GM11168 (cell line): ENCODE measurements at regions not wholly inside any gene's neighbourhood (a gene's known extent, or its start where the extent isn't known, plus 50 kb on each side); places are given as distances from the start of the nearest gene placed in this dataset.
"Not testable (repeated sequence)": the region's sequence is repeated elsewhere in the genome, so short reads cannot be mapped to it uniquely, and the experiment has no call there.

Experiments
- in situ Hi-C: fragments of 300-500 bp; cut with MboI; formaldehyde crosslinking; loops from one replicate; pipeline ENCODE4 v1.12.0; 2022; ENCODE audit warnings: low sequenced_read_pairs; ENCODE audit not compliant: unreplicated experiment

DNA sequence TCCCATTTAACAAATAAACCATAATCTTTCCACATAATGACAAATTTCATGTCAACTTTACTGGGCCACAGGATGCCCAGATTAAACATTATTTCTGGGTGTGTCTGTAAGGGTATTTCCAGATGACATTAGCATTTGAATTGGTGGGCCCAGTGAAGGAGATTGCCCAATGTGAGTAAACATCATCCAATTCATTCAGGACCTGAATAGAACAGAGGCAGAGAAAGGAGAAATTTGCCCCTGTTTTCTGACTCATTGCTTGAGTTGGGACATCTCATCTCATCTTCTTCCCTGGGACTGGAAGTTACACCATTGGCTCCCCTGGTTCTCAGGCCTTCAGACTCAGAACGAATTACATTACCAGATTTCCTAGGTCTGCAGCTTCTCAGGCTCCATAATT lies 142.9 kb downstream of the TPBG start:
- in situ Hi-C loops, result no loop called here

DNA sequence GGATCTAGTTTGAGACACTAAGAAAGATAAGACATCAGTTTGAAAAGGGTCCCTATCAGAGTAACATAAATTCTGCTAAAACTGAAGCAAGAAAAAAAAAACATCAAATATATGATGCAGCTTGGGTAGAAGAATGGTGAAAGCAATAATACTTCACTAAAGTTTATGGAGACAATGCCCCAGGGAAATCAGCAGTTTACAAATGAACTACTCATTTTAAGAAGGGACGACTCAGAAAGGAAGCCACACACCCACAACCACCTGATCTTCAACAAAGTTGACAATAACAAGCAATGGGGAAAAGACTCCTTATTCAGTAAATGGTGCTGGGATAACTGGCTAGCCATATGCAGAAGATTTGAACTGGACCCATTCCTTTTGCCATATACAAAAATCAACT lies 143.5 kb downstream of the TPBG start:
- in situ Hi-C loops, result no loop called here

DNA sequence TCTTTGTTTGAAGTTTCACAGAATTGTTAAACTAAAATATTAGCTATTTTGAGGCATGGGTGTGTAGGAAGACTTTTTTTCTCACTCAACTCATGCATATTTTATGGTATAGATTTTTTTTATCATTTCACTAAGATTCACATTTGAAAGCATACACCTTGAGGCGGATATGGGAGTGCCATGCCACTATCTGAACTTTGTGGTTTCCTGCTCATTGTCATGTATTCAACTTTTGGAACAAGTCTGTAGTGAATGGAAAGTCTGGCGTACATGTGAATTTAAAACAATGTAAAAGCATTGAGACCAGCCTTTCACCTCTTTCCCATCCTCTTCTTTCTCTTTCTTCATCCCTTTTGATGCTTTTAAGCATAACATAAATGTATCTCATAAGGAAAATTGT lies 147.9 kb downstream of the TPBG start:
- in situ Hi-C loops, result no loop called here

DNA sequence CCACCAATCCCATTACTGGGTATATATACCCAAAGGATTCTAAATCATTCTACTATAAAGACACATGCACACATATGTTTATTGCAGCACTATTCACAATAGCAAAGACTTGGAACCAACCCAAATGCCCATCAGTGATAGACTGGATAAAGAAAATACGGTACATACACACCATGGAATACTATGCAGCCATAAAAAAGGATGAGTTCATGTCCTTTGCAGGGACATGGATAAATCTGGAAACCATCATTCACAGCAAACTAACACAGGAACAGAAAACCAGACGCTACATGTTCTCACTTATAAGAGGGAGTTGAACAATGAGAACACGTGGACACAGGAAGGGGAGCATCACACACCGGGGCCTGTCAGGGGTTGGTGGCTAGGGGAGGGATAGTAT lies 154.3 kb downstream of the TPBG start:
- in situ Hi-C loops, result not testable (repeated sequence)

DNA sequence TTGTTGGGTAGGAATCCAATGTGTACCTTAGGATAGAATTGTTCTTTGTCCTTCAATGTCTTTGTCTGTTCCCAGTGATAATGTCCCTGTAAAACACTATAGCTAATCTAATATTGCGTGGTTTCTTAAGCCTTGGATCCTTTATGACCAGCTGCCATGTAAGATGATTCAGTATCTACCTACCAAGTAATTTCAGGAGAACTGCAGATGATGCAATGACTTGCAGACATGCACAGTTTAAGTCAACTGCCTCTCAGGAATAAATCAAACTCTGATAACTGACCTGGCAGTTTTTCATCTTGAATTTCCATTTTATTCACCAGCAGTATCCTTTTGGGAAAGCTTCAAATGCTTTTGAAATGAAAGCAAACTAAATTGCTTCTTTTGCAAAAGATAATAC lies 157.8 kb downstream of the TPBG start:
- in situ Hi-C loops, result no loop called here

DNA sequence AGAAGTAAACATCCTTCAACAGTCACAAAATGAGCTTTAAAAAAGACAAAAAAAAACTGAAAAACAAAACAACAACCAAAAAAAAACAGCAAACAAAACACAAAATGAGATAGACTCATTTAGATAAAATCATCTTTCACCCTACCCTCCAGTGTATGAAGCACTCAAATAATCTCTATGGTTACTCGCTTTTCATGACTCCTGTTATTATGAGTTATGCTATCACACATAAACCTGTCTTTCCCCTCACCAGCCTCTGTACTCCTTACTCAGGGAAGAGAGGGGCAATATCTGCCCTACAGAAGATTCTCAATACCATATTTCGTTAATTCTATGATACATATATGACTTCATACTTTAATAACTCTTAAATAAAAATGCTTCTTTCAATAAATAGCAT lies 158.2 kb downstream of the TPBG start:
- in situ Hi-C loops, result no loop called here

DNA sequence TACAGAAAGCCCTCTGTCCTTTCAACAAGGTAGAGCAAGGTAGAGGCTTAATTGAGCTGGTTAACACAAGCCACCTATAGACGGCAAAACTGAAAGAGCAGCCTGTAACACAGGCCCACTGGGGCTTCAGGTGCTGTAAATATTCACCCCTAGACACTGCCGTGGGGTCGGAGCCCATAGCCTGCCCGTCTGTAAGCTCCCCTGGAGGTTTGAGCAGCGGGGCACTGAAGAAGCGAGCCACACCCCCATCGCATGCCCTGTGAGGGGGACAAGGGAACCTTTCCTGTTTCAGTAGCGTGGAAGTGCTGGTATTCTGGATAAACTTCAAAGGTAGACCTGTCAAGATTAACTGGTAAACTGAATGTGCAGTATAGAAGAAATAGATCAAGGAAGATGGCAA lies 160.4 kb downstream of the TPBG start:
- in situ Hi-C loops, result no loop called here

DNA sequence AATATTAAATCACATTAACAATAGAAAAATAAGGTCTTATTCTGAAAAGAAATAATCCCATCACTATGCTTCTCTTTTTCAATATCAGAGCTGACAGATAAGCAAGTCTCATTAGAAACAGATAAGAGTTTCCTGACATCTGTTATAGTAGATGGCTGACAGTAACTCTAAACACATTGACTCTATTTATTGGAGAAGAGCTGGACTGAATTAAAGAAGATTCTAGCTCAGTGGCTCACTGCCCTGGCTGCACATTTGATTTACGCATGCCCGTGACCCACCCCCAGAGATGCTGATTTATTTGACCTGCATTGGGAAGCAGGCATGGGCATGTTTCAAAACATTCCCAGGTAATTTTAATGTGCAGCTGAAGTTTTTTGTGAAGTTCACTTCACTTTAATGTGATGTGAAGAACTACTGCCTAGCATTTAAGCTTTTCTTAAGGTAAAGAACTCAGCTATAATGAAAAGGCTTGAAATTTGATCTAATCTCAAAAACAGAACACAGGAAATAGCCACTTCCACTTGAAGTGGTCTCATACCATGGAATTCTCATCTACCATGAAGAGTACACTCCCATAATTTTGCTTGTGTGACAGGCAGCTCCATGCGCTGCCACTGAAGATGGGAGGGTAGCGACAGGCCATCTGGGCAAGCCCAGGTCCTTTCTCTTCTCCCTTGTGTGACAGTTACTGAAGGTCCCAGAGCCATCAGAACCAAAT lies 162.3 kb downstream of the TPBG start:
- in situ Hi-C loops, result no loop called here

DNA sequence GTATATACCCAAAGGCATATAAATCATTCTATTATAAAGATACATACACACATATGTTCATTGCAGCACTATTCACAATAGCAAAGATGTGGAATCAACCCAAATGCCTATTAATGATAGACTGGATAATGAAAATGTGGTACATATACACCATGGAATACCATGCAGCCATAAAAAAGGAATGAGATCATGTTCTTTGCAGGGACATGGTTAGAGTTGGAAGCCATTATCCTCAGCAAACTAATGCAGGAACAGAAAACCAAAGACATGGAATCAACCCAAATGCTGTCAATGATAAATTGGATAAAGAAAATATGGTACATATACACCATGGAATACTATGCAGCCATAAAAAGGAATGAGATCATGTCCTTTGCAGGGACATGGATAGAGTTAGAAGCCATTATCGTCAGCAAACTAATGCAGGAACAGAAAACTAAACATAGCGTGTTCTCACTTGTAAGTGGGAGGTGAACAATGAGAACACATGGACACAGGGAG lies 166.4 kb downstream of the TPBG start:
- in situ Hi-C loops, result not testable (repeated sequence)

DNA sequence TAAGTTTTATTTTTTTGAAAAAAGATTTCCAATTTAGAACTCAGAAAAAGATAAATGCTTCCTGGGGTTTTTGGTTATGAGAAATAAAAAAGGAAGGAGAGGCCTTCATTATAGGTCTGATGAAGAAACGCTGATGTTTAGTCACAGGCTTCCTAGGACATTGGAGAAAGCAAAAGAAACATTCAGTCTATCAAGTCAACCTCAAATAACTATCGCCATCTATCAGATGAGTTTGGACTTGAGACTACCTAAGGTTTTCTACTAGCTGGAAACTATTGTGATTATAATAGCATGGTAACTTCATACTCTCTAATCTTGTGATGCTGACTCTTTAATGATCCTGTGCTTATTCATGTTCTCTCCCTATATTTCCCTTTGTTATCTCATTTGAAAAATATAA lies 171.3 kb downstream of the TPBG start:
- in situ Hi-C loops, result no loop called here

DNA sequence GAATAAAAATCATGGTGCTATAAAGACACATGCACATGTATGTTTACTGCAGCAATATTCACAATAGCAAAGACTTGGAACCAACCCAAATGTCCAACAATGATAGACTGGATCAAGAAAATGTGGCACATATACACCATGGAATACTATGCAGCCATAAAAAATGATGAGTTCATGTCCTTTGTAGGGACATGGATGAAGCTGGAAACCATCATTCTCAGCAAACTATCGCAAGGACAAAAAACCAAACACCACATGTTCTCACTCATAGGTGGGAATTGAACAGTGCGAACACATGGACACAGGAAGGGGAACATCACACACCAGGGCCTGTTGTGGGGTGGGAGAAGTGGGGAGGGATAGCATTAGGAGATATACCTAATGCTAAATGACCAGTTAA lies 185.9 kb downstream of the TPBG start:
- in situ Hi-C loops, result not testable (repeated sequence)

DNA sequence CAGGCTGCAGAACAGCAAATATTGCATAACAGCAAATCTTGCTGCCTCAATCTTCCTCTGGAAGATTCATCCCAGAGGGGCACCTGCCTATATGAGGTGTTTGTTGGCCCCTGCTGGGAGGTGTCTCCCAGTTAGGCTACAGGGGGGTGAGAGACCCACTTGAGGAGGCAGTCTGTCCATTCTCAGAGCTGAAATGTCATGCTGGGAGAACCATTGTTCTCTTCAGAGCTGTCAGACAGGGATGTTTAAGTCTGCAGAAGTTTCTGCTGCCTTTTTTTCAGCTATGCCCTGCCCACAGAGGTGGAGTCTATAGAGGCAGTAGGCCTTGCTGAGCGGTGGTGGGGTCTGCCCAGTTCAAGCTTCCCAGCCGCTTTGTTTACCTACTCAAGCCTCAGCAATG lies 187.7 kb downstream of the TPBG start:
- in situ Hi-C loops, result not testable (repeated sequence)

DNA sequence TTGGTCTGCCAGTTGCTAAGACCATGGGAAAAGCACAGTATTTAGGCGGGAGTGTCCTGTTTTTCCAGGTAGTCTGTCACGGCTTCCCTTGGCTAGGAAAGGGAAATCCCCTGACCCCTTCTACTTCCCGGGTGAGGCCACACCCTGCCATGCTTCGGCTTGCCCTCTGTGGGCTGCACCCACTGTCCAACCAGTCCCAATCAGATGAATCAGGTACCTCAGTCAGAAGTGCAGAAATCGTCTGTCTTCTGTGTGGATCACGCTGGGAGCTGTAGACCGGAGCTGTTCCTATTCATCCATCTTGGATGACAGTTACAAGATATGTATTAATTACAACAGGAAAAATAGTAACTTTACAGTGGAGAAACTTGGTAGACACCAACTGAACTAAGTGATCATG lies 188.2 kb downstream of the TPBG start:
- in situ Hi-C loops, result no loop called here

DNA sequence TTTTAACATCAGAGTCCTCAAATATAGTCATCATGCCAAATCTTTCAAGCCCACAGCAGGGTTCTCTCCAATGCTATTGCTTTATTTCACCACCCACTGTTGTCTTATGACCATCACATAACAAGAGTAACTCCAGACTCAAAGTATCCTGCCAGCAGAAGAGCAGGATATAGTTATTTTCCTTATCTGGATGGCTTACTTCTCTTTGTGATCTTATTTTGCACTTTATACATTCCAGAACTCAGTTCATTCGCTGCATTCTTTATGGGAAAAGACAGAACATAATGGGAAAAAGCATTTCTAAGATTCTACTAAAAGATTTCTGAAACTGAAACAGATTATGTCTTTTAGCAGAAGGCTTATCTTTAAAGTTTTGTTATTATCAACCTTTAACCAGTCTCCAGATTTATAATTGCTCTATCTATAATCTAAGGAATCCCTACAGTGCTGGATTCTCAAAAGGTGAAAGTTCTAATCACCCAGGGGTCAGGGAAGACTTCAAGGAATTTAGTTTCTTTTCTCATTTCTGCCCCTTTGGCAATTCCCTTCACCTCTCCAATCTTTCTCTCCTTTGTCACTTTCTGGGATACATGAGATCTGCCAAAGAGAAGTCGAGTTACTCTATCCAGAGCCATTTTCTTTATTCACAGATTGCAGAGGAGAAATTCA lies 190.4 kb downstream of the TPBG start:
- in situ Hi-C loops, result no loop called here

DNA sequence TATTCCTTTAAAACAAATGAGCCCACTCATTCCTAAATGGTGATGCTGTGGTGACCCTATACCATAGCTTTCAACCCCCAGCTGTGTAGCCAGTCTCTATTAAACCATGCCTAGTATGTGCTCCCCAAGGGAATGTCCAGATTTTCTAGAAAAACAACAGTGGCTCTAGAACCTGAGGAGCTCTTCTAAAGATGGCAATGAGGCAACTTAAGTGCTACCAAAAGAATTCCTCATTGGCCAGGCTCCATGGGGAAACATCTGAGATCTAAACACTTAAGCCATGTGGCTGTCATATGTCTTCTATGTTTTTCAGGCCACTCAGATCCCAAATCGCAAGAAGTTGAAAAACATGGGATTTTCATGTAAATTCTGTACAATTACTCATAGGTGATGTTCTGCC lies 191.0 kb downstream of the TPBG start:
- in situ Hi-C loops, result no loop called here

DNA sequence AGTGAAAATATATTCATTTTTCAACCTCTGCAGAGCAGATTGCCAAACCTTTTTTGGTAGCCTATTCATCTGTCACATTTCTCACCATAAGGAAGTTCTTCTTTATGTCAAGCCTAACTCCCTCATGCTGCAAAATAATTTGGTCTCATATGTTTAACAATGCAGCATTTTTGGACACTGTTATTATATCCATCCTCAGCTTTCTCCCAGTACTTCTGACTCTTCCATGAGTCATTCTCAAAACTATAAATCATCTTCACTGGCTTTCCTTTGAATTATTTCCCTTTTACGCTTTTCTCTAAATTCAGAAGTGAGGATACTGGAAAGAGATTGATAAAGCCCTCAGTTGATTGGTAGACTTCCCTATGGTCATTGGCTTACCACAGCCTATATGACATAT lies 192.2 kb downstream of the TPBG start:
- in situ Hi-C loops, result no loop called here

DNA sequence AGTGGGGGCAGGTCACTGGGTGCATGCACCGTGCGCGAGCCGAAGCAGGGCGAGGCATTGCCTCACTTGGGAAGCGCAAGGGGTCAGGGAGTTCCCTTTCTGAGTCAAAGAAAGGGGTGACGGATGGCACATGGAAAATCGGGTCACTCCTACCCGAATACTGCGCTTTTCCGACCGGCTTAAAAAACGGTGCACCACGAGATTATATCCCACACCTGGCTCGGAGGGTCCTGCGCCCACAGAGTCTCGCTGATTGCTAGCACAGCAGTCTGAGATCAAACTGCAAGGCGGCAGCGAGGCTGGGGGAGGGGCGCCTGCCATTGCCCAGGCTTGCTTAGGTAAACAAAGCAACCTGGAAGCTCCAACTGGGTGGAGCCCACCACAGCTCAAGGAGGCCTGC lies 194.9 kb downstream of the TPBG start:
- in situ Hi-C loops, result not testable (repeated sequence)

DNA sequence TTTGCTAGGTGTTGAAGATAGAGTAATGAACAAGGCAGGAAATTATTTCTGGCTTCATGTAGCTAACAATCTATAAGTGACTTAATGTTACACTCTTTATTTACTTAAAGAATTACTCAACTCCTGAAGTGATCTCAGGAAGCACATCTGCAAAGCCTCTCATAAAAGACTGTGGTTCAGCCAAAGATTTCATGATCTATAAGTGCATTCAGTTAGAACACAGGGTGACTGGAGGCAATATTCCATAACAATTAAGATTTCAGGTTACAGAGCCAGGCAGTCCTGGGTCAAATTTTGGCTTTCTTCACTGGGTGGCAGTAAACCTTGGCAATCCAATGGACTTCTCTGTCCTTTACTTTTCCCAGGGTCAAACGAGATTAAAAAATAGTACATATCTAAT lies 204.0 kb downstream of the TPBG start:
- in situ Hi-C loops, result no loop called here

DNA sequence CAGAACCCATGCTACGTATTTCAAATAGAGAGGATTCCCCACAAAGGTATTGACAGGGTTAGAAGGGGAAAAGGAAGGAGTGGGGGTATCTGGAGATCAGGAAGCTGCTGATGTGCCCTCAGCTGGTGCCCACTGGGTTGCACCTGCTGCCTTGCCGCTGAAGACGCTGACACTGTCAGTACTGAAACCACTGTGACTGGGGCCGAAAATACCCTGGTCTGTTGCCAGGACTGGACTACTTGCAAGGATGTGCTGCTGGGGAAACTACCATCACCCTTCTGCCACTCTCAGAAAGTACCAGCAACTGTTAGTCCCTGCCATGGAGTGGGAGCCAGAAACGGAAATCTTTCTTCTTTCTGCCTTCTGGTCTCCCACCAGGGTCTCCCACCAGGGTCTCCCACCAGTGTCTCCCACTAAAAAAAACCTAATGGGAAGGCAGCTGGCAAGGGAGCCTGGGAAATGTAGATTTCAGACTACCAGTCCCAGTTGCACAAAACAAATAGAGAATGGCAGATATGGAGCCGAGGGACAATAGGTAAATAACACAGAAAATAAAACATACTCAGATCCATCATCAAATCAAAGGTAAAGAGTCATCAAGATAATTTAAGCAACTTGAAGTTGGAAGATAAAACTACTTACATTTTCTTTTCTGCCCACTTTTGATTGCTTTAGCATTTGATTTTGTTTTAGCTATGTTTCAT lies 204.8 kb downstream of the TPBG start:
- in situ Hi-C loops, result no loop called here

DNA sequence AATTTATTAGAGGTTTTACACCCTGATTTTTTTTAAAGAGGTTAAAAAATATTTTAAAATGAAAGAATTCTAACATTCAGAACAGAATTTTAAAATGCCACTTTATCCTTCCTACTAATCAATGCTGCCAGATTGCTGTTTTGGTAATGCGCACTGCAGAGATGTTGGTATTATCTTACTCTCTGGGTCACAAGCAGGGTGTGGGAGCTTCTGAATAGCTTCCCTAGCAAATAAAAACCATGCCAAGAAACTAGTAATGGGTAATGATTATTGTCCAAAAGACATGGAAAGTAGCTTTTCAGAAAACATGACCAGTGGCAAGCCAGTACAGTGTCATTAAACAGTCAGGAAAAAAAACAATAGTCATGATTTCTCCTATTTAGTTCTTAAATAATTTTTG lies 205.4 kb downstream of the TPBG start:
- in situ Hi-C loops, result no loop called here

DNA sequence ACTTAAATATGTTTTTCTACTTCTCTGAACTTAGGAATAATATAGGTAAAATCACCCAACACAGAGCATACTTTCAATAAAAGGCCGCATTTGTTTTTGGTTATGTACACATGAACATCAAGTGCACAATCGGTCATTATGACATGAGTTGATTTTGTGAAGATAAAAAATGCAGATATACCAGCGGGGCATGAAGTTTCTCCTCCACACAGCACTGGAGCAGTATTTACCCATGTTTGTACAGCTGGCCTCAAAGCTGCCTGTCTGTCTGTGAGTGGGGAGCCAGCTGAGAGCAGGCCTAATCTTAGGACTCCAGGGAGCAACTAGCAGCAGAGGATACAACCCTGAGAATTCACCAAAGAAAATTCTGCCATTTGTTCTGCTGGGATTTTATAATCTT lies 206.5 kb downstream of the TPBG start:
- in situ Hi-C loops, result no loop called here
